Choroid plexus epithelial cell (primary cell): ENCODE measurements at regions not wholly inside any gene's neighbourhood (a gene's known extent, or its start where the extent isn't known, plus 50 kb on each side); places are given as distances from the start of the nearest gene placed in this dataset.
"Not testable (repeated sequence)": the region's sequence is repeated elsewhere in the genome, so short reads cannot be mapped to it uniquely, and the experiment has no call there.

Experiments
- DNase-seq: peaks from one replicate; pipeline ENCODE4 v3.0.0-alpha.2; 2010; ENCODE audit warnings: low read depth
- H3K4me3 ChIP-seq: 2 replicates; pipeline ENCODE4 v1.5.1; 2011; ENCODE audit warnings: low read depth, mild to moderate bottlenecking, control low read depth, low read length, moderate library complexity
- TF ChIP-seq, protein P1 (sequence below): conservative IDR thresholded peaks from 2 replicates; pipeline ENCODE4 v1.5.1; 2011; ENCODE audit warnings: low read depth, mild to moderate bottlenecking, control low read depth, inconsistent platforms, low read length, moderate library complexity

DNA sequence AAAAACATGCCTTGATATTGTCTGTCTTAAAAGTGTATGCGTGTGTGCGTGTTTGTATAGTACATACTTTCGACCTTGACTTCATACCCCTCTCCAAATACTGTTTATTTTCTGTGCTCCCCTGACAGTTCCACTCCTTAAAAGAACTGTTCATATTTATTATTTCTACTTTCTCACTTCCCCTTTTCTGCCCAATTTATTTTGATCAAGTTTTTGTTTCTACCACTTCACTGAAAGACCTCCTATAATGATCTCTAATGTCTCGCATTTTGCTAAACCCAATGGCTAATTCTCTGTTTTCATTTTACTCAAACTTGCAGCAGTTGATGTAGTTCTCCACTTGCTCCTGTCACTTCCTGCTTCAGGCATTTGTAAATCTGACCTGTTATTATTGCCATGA, 426.1 kb upstream of the KLF12 start:
- TF ChIP-seq, protein P1, sequence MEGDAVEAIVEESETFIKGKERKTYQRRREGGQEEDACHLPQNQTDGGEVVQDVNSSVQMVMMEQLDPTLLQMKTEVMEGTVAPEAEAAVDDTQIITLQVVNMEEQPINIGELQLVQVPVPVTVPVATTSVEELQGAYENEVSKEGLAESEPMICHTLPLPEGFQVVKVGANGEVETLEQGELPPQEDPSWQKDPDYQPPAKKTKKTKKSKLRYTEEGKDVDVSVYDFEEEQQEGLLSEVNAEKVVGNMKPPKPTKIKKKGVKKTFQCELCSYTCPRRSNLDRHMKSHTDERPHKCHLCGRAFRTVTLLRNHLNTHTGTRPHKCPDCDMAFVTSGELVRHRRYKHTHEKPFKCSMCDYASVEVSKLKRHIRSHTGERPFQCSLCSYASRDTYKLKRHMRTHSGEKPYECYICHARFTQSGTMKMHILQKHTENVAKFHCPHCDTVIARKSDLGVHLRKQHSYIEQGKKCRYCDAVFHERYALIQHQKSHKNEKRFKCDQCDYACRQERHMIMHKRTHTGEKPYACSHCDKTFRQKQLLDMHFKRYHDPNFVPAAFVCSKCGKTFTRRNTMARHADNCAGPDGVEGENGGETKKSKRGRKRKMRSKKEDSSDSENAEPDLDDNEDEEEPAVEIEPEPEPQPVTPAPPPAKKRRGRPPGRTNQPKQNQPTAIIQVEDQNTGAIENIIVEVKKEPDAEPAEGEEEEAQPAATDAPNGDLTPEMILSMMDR, result no peak
- no peak overlapping the region for H3K4me3 ChIP-seq
- no peak for DNase-seq

DNA sequence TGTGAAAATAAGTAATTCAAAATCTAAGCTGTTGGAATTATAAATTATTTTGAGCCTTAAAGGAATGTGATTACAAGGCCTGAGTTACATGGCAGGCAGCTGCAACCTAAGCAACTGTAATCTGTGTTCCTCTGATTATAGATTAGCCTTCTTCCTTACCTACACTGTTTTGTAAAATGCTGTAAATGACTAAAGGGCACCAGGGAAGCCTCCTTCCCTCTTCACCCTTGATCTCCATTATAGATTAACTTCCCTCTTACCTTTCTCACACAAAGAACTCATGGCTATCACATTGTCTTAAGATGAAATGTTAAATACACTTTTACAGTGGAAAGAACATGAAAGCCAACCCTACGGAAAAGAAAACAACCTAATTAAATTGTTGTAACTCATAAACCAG, 423.7 kb upstream of the KLF12 start:
- no peak overlapping the region for H3K4me3 ChIP-seq
- DNase-seq, result no peak
- TF ChIP-seq, protein P1, result no peak

DNA sequence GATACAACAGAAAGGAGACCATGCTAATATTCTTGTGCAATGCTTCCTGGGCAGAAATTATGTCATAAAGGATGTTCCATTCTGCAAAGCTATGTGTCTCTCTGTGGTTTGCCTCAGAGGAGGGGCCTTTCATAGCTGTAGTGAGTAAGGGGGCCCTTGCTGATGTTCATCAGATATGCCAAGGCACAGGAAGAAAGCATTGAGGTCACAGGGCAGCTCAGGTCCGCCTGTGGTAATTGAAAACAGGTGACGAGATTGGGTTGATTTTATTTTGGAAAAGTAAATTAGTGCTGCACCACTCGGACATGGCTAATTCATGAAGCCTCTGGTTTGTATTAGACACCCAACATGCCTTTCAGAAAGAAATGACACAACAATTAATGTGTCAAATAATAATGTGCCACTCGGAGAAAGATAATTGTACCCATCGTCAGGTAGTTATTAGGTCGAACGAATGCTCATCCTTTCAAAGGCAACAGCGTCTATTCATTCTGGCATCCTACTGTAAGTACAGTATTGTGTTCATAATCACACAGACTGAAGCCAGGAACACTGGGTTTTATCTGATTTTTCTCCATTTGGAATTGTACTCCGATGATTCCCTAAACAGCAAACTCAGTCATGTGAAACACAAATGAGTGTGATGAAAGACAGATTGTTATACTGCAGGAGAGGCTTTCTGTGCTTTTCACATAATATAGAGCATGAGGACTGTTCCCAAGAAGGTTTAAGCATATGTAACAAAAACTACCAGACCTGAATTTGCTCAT, 421.6 kb upstream of the KLF12 start:
- DNase-seq, result no peak
- no peak overlapping the region for H3K4me3 ChIP-seq
- TF ChIP-seq, protein P1, result no peak

DNA sequence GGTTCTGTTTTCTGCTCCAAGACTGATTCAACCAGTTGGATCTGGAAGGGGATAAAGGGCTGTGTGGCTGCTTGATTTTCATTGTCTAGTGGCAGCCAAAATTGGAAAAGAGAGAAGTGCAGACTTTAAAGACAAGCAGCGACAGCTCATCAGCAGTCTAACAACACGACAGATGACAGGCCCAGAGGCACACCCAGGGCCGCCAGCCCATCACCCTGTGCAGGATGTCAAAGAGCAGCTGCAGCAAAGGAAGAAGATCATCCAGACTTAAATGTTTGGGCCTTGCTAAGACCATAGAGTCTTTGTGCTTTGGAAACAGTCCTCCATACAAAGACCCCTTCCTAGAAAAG, 421.0 kb upstream of the KLF12 start:
- no peak overlapping the region for H3K4me3 ChIP-seq
- no peak for DNase-seq
- TF ChIP-seq, protein P1, result no peak

DNA sequence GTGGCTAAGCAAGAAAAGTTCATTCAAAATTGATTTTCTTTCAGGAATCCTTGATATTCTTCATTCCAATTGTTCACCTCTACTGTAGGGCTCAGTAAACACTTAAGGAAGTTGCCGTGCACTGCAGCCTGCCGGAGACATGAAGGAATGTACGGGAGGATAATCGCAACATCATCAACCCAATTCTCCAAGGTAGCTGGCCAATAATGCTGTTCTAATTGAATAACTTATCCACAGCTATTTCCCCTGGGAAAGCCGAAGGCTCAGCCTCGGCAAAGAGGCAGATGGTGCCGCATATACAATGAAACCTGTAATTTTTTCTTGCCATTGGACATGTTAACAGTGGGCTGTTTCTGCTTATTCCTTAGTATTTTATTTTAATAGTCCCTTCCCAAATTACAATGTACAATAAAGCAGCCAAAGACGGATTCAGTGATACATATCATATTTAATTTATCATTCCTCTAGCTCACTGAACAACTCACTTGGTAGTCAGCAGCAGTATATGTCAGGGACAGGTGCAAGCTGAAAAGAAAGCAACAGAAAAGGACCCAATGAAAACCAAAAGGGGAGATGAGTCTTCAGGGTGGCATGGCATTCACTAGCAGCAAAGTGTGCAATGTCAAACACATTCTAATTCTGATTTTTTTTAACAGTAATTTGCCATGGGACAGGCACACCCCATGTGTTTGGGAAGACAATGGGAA, 420.5 kb upstream of the KLF12 start:
- TF ChIP-seq, protein P1, result no peak
- no peak for DNase-seq
- no peak overlapping the region for H3K4me3 ChIP-seq

DNA sequence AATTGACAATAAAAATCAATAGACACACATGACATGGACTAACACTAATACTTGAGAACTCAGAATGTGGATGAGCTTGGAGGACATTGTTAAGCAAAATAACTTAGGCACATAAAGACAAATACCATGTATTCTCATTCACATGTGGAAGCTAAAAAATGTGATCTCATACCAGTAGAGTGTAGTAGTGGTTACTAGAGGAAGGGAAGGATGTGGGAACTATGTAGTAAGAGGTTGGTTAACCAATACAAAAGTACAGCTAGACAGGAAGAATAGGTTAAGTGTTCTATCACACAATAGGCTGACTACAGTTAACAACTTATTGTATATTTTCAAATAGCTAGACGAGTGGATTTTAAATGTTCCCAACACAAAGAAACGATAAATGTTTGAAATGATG, 415.8 kb upstream of the KLF12 start:
- TF ChIP-seq, protein P1, result no peak
- H3K4me3 ChIP-seq, result no peak overlapping the region
- peak; percentile 39 for DNase-seq

DNA sequence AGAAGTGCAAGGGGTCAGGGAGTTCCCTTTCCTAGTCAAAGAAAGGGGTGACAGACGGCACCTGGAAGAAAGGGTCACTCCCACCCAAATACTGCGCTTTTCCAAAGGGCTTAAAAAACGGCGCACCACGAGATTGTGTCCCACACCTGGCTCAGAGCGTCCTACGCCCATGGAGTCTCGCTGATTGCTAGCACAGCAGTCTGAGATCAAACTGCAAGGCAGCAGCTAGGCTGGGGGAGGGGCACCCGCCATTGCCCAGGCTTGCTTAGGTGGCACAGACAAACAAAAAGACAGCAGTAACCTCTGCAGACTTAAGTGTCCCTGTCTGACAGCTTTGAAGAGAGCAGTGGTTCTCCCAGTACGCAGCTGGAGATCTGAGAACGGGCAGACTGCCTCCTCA, 402.4 kb upstream of the KLF12 start:
- DNase-seq, result not testable (repeated sequence)

More for the DNA sequence above, 402.4 kb upstream of the KLF12 start:
- H3K4me3 ChIP-seq, result not testable (repeated sequence)
